Thyroid gland (tissue), 4 donors: ENCODE measurements at regions not wholly inside any gene's neighbourhood (a gene's known extent, or its start where the extent isn't known, plus 50 kb on each side); places are given as distances from the start of the nearest gene placed in this dataset.

Experiments used
- DNase-seq, 2 donors: peaks; one replicate each; pipeline ENCODE4 v3.0.0-alpha.2; 2019
- H3K27ac ChIP-seq, 3 donors: fragments of 200-600 bp; sonication (generic); 1 replicate in 2 of 3; 2 replicates in 1 of 3; pipeline ENCODE4 v1.5.1; 2016 to 2019; ENCODE audit warnings: mild to moderate bottlenecking in 1 of 3, moderate library complexity in 1 of 3
- H3K27me3 ChIP-seq: fragments of 200-600 bp; sonication (generic); one replicate; pipeline ENCODE4 v1.5.1; 2019
- H3K36me3 ChIP-seq, 2 donors: fragments of 200-600 bp; sonication (generic); one replicate each; pipeline ENCODE4 v1.5.1; 2016 to 2019
- H3K4me1 ChIP-seq, 2 donors: fragments of 200-600 bp; sonication (generic); one replicate each; pipeline ENCODE4 v1.5.1; 2017 to 2019
- H3K4me3 ChIP-seq, 3 donors: fragments of 200-600 bp; sonication (generic); replicated peaks in 1 of 3; 1 replicate in 2 of 3; 2 replicates in 1 of 3; pipeline ENCODE4 v1.5.1; 2016; ENCODE audit warnings: mild to moderate bottlenecking in 1 of 3
- H3K9me3 ChIP-seq: fragments of 200-600 bp; sonication (generic); one replicate; pipeline ENCODE4 v1.5.1; 2017
- POLR2A ChIP-seq, 2 donors: fragments of 450-650 bp; IDR thresholded peaks; one replicate each; pipeline ENCODE4 v1.6.1; 2017; ENCODE audit warnings: antibody characterized with exemption in 2 of 2, mild to moderate bottlenecking in 2 of 2, moderate library complexity in 1 of 2
- WGBS, 2 donors: methylation state at CpG; one replicate each; pipeline ENCODE4 v1.1.5; 2017; 5-methylcytosine and 5-hydroxymethylcytosine counted together
- intact Hi-C: fragments of 100-400 bp; cut with DNase I; formaldehyde crosslinking; loops from one replicate; pipeline ENCODE4 v1.15.1; 2023
- TF ChIP-seq, protein P1 (sequence below), 6 experiments: fragments of 200-600 bp in 3 of 6; fragments of 450-650 bp in 3 of 6; sonication (generic) in 3 of 6; IDR thresholded peaks; one replicate each; pipeline ENCODE4 v1.5.1; 2016 to 2019; ENCODE audit warnings: antibody characterized with exemption in 6 of 6, mild to moderate bottlenecking in 2 of 6, inconsistent platforms in 1 of 6, moderate library complexity in 1 of 6

DNA sequence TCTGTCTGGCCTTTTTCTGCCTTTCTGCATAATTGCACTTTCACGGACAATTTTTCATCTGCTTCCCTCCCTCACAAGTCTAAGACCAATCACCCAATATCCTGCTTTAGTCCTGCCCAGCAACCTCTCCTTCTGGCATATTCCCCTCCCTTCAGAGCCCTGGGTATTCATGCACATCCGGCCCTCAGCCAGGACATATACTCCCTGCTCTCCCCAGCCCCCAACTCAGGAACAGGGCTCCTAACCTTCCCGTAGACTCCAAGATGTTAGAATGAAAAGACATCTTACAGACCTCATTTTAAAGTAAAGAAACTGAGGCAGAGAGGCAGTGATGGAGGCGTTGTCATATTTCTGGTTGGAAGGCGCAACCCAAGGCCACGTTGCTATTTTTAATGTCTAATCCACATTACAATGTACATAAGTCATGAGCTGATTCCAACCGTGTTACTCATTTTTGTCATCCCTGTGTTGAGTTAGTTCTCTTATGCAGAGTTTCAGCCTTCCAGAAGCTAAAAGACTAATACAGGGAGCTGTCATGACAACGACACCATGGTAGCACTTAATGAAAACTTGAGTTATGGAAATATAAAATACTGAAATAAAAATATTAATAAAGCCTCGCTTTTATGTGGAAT lies 209.2 kb downstream of the TSHZ3 start:
- 63 to 68% methylated on average over 9 of the region's 9 CpGs for WGBS, 2 donors
- intact Hi-C loops: no loop called here
- Histone ChIP-seq H3K4me3 (no peak overlapping the region), H3K4me1 (peaks cover 14 to 29% of the 10 kb centered on the region in 2 donors), H3K36me3 (no peaks in the 10 kb centered on the region), H3K9me3 (no peaks in the 10 kb centered on the region), H3K27ac (peak overlapping the region in 2 of 3 donors; percentile 31 to 33), H3K27me3 (no peaks in the 10 kb centered on the region)
- TF ChIP-seq POLR2A (IDR thresholded peaks at IDR 0.05): no peak
- TF ChIP-seq, protein P1, sequence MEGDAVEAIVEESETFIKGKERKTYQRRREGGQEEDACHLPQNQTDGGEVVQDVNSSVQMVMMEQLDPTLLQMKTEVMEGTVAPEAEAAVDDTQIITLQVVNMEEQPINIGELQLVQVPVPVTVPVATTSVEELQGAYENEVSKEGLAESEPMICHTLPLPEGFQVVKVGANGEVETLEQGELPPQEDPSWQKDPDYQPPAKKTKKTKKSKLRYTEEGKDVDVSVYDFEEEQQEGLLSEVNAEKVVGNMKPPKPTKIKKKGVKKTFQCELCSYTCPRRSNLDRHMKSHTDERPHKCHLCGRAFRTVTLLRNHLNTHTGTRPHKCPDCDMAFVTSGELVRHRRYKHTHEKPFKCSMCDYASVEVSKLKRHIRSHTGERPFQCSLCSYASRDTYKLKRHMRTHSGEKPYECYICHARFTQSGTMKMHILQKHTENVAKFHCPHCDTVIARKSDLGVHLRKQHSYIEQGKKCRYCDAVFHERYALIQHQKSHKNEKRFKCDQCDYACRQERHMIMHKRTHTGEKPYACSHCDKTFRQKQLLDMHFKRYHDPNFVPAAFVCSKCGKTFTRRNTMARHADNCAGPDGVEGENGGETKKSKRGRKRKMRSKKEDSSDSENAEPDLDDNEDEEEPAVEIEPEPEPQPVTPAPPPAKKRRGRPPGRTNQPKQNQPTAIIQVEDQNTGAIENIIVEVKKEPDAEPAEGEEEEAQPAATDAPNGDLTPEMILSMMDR (IDR thresholded peaks at IDR 0.05): no peak
- DNase-seq: peak; percentile 74 to 83

DNA sequence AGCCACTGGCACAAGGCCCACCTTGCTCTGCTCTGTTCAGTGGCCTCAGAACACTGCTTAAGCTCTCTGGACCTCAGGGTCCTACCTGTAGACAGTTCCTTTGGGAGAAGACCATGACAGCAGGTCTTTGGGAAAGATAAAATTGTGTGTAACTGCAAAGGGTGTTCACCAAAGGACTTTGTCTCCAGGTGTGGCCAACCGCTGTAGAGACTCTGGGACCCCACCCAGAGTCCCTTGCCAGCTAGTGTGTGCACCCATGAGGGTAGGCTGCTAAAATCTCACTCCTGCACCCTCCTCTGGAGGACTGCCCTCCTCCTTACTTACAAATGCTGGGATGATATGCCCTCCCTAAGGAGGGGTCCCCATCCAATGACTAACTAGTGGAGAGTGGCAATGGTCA lies 211.2 kb downstream of the TSHZ3 start:
- Histone ChIP-seq H3K27me3 (no peaks in the 10 kb centered on the region), H3K9me3 (no peaks in the 10 kb centered on the region), H3K27ac (no peak overlapping the region), H3K36me3 (no peaks in the 10 kb centered on the region), H3K4me3 (no peak overlapping the region), H3K4me1 (peaks cover 14 to 34% of the 10 kb centered on the region in 2 donors)
- intact Hi-C loops: no loop called here
- no peak for TF ChIP-seq POLR2A (IDR thresholded peaks at IDR 0.05)
- TF ChIP-seq, protein P1 (IDR thresholded peaks at IDR 0.05): no peak
- 75 to 100% methylated on average over 1 of the region's 1 CpG for WGBS, 2 donors
- DNase-seq: no peak

DNA sequence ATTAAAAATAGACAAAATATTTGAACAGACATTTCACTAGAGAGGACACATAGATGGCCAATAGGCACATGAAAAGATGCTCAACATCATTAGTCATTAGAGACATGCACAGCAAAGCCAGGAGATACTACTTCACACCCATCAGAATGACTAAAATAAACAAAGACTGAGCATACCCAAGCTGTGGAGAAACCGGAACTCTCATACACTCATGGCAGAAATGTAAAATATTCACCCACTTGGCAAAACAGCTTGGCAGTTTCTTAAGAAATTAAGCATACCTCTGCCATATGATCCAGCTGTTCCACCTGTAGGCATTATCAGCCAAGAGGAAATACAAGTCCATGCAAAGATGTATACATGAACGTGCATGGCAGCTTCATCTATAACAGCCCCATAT lies 213.4 kb downstream of the TSHZ3 start:
- DNase-seq: no peak
- Histone ChIP-seq H3K27ac (no peak overlapping the region), H3K27me3 (no peaks in the 10 kb centered on the region), H3K4me3 (no peak overlapping the region), H3K9me3 (no peaks in the 10 kb centered on the region), H3K36me3 (no peaks in the 10 kb centered on the region), H3K4me1 (peaks cover 14 to 34% of the 10 kb centered on the region in 2 donors)
- 85 to 89% methylated on average over 2 of the region's 2 CpGs for WGBS, 2 donors
- TF ChIP-seq, protein P1 (IDR thresholded peaks at IDR 0.05): no peak
- TF ChIP-seq POLR2A (IDR thresholded peaks at IDR 0.05): no peak
- intact Hi-C loops: no loop called here

DNA sequence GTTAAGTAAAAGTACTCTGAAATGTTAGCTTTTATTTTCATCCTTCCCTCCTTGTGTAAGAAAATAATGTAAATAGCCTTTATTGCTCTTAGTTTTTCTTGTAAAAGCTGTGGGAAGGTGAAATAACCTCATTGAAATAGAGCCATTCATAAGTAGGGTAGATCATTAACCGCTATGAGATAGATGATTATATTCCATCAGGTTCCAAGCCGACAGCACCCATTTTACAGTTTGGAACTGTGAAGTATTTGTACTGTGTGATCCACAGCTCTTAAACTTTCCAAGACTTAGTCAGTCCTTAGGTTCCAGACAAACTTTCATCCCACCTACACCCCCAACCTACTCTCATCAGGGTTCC lies 216.5 kb downstream of the TSHZ3 start:
- Histone ChIP-seq H3K9me3 (no peaks in the 10 kb centered on the region), H3K27ac (no peak overlapping the region), H3K27me3 (no peaks in the 10 kb centered on the region), H3K36me3 (no peaks in the 10 kb centered on the region), H3K4me3 (no peak overlapping the region), H3K4me1 (peaks cover 0 to 9% of the 10 kb centered on the region in 2 donors)
- intact Hi-C loops: no loop called here
- TF ChIP-seq POLR2A (IDR thresholded peaks at IDR 0.05): no peak
- TF ChIP-seq, protein P1 (IDR thresholded peaks at IDR 0.05): no peak
- DNase-seq: no peak
- 90 to 98% methylated on average over 2 of the region's 2 CpGs for WGBS, 2 donors

- WGBS, 2 donors: 91 to 95% methylated on average over 9 of the region's 9 CpGs
- intact Hi-C loops: no loop called here
- Histone ChIP-seq H3K27ac (no peak overlapping the region), H3K36me3 (no peaks in the 10 kb centered on the region), H3K4me1 (no peaks in the 10 kb centered on the region), H3K9me3 (no peaks in the 10 kb centered on the region), H3K27me3 (no peaks in the 10 kb centered on the region), H3K4me3 (no peak overlapping the region)
- DNase-seq: no peak
- TF ChIP-seq POLR2A (IDR thresholded peaks at IDR 0.05): no peak
Observed at GRCh38 chr19:31128291-31128690, 220.9 kb downstream of the TSHZ3 start.
